ENCODE measurements at regions not wholly inside any gene's neighbourhood (a gene's known extent, or its start where the extent isn't known, plus 50 kb on each side); places are given as distances from the start of the nearest gene placed in this dataset.

- TF ChIP-seq POLR2AphosphoS5 (IDR thresholded peaks at IDR 0.05; ENCODE audit: insufficient read depth, low read depth, low read length) (no peak), CTCF (IDR thresholded peaks at IDR 0.05; ENCODE audit: extremely low read depth in 1 of 2, insufficient read depth in 1 of 2, low read depth in 1 of 2, low read length in 2 of 2) (no peak), GATA2 (IDR thresholded peaks at IDR 0.05; ENCODE audit: insufficient read depth, insufficient read length, low read depth, low read length) (no peak)
- TF ChIP-seq, protein P1, sequence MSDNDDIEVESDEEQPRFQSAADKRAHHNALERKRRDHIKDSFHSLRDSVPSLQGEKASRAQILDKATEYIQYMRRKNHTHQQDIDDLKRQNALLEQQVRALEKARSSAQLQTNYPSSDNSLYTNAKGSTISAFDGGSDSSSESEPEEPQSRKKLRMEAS (IDR thresholded peaks at IDR 0.05; ENCODE audit: insufficient read depth, insufficient read length) = no peak
These were observed 151.5 kb downstream of the FCRL5 start for GRCh38 chr1:157400766-157401165.

All from endothelial cell of umbilical vein (primary cell).